ENCODE measurements at regions not wholly inside any gene's neighbourhood (a gene's known extent, or its start where the extent isn't known, plus 50 kb on each side); places are given as distances from the start of the nearest gene placed in this dataset.

DNA sequence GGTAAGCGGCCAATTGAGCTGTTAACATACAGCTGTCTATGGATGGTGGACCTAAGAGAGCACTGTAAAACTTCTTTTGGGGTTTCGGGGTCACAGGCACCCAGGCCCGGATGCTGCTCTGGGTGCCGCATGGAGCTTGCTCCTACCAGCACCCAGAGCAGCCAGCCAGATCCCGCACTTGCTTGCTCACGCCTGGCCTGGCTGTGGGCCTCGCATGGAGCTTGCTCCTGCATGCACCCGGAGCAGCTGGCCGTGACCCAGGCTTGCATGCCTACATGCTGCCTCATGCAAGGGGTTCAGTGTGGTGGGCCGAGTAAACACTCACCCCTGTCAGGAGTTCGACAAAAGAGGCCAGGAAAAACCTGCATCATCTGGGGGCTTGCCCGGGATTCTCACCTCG is 896.9 kb downstream of the SORCS1 start:
- TF ChIP-seq CTCF (IDR thresholded peaks at IDR 0.05; ENCODE audit: insufficient read depth, low read length, poor library complexity, severe bottlenecking) (no peak), EZH2phosphoT487 (conservative IDR thresholded peaks at IDR 0.05; ENCODE audit: low read length) (no peak)
